OCI-LY3 (cell line): ENCODE measurements at regions not wholly inside any gene's neighbourhood (a gene's known extent, or its start where the extent isn't known, plus 50 kb on each side); places are given as distances from the start of the nearest gene placed in this dataset.

ENCODE experiments used
- CTCF ChIP-seq: fragments of 200-600, 300-600 bp; sonication (generic); IDR thresholded peaks from 2 replicates; pipeline ENCODE4 v1.5.1; 2014; ENCODE audit warnings: antibody characterized with exemption, low read length, low read depth
- EZH2phosphoT487 ChIP-seq: fragments of 200-600 bp; shearing (Covaris generic); IDR thresholded peaks from 2 replicates; pipeline ENCODE4 v1.6.1; 2018; ENCODE audit warnings: antibody characterized with exemption, mixed run types, low read depth

- no peak for TF ChIP-seq CTCF
- no peak for TF ChIP-seq EZH2phosphoT487
Measured at GRCh38 chr9:126556560-126557250, 57.0 kb upstream of the LMX1B start.
